ENCODE measurements at regions not wholly inside any gene's neighbourhood (a gene's known extent, or its start where the extent isn't known, plus 50 kb on each side); places are given as distances from the start of the nearest gene placed in this dataset.

DNA sequence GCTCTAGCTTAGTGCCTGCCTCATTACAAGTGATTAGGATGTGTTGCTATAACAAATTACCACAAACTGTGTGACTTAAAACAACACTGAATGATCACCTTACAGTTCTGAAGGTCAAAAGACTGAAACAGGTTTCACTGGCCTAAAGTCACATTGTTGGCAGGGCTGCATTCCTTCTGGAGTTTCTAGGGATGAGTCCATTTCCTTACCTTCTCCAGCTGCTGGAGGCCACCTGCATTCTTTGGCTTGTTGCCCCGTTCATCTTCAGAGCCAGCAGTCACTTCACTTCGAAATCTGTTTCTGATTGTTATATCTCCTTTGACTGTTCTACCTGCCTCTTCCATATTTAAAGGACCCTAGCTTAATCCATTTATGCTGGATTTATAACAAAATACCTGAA lies 69.4 kb upstream of the MTPN start:
- Histone ChIP-seq H3K4me3 (no peak overlapping the region), H3K36me3 (no peaks in the 10 kb centered on the region), H3K27ac (no peak overlapping the region), H3K27me3 (ENCODE audit: low read depth) (no peaks in the 10 kb centered on the region), H3K9me3 (no peaks in the 10 kb centered on the region), H3K4me1 (no peaks in the 10 kb centered on the region)
- intact Hi-C loops (cut with DNase I) = no loop called here
- no peak for DNase-seq
- ATAC-seq = no peak
- TF ChIP-seq, protein P1, sequence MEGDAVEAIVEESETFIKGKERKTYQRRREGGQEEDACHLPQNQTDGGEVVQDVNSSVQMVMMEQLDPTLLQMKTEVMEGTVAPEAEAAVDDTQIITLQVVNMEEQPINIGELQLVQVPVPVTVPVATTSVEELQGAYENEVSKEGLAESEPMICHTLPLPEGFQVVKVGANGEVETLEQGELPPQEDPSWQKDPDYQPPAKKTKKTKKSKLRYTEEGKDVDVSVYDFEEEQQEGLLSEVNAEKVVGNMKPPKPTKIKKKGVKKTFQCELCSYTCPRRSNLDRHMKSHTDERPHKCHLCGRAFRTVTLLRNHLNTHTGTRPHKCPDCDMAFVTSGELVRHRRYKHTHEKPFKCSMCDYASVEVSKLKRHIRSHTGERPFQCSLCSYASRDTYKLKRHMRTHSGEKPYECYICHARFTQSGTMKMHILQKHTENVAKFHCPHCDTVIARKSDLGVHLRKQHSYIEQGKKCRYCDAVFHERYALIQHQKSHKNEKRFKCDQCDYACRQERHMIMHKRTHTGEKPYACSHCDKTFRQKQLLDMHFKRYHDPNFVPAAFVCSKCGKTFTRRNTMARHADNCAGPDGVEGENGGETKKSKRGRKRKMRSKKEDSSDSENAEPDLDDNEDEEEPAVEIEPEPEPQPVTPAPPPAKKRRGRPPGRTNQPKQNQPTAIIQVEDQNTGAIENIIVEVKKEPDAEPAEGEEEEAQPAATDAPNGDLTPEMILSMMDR (IDR thresholded peaks at IDR 0.05) = no peak

DNA sequence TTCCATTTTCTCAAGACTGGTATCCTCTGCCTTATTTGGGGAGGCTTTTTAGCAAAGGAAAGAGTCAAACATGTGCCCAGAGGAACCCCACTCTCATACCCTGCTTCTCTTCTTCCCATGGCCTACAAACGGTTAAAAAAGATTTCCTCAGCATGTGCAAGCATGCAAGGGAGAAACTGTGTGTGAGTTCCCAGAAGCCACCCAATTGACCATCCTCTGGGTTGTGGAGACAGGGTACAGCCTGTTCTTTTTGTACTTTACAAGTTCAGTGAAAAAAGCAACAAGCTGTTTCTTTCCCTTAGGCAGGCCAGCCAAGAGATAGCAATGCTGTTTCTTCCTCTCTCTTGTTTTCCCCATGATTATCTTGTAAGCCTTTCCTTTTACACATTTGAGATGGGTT lies 68.8 kb upstream of the MTPN start:
- intact Hi-C loops (cut with DNase I) = no loop called here
- Histone ChIP-seq H3K27me3 (ENCODE audit: low read depth) (no peaks in the 10 kb centered on the region), H3K4me1 (no peaks in the 10 kb centered on the region), H3K4me3 (no peak overlapping the region), H3K9me3 (no peaks in the 10 kb centered on the region), H3K27ac (no peak overlapping the region), H3K36me3 (no peaks in the 10 kb centered on the region)
- DNase-seq (no peak), ATAC-seq (no peak)
- TF ChIP-seq, protein P1 (IDR thresholded peaks at IDR 0.05) = no peak

DNA sequence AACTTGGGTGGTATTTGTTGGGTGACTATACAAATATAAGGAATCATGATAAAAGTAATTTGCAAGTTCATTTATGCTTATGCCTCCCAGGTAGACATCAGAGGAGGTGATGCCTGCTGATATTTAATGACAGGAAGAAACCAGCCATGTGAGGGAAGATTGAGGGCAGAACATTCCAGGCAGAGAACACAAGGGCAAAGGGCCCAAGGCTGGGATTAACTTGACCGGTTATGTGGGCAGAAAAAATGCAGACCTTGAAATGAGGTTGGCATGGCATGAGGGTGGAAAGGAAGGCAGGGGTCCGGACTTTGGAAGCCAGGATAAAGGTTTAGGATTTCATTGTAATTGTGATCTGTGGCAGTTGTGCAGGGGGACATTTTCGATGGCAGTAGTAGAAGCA lies 68.0 kb upstream of the MTPN start:
- Histone ChIP-seq H3K27ac (no peak overlapping the region), H3K4me3 (no peak overlapping the region), H3K27me3 (ENCODE audit: low read depth) (no peaks in the 10 kb centered on the region), H3K4me1 (no peaks in the 10 kb centered on the region), H3K9me3 (no peaks in the 10 kb centered on the region), H3K36me3 (no peaks in the 10 kb centered on the region)
- TF ChIP-seq, protein P1 (IDR thresholded peaks at IDR 0.05) = no peak
- DNase-seq = no peak
- intact Hi-C loops (cut with DNase I) = no loop called here
- no peak for ATAC-seq

DNA sequence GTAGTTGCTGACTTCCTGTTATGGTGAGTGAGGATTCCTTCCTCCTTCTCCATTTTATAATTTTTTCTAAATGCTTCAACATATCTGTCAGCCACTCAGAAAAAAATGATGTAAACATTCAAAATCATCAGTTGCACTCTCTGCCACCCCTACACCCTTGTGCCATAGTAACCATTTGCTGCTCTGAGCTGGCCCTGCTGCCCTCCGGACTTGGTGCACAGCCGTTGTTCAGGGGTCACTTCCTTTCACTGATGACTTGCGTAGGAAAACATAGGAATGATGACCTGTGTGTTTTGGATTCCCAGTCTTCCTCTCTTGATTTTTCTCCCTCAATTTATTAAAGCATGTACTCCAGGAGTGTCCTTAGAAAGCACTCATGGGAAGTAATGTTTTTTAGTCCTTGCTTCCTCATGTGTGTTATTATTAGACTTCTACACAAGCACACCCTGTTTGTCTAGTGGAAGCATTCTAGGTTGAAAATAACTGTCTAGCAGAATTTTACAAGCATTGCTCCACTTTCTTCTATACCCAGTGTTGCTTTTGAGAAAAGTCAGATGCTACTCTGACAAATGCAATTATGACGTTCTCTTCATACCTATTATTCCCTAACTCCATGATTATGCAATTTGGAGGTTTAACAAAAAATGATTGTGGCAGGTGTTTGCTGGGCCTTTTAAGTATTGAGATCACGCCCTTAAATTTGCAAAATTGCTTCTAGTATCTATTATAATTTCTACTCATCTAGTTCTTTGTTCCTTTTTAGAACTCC lies 62.6 kb upstream of the MTPN start:
- Histone ChIP-seq H3K4me3 (no peak overlapping the region), H3K27ac (no peak overlapping the region), H3K27me3 (ENCODE audit: low read depth) (no peaks in the 10 kb centered on the region), H3K4me1 (no peaks in the 10 kb centered on the region), H3K9me3 (no peaks in the 10 kb centered on the region), H3K36me3 (no peaks in the 10 kb centered on the region)
- ATAC-seq = no peak
- no peak for DNase-seq
- TF ChIP-seq, protein P1 (IDR thresholded peaks at IDR 0.05) = no peak
- intact Hi-C loops (cut with DNase I) = no loop called here

DNA sequence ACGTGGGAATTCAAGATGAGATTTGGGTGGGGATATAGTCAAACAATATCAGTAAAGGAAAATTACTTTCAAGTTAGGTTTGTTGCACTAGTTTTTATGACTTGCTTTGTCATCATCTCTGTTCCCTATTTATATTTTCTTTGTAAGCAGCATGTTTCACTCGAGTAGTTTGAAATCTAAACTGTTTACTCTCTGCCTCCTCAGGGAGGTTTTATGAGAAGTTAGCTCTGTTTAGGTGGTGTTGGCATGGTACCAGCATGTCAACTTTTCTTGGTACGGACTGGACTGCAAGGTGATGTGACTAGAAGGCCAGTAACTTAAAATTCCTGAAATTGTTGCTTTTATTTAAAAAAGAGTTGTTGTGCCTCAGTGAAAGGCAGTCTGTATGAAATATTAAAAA lies 59.2 kb upstream of the MTPN start:
- Histone ChIP-seq H3K27me3 (ENCODE audit: low read depth) (no peaks in the 10 kb centered on the region), H3K27ac (no peak overlapping the region), H3K36me3 (no peaks in the 10 kb centered on the region), H3K4me3 (no peak overlapping the region), H3K4me1 (no peaks in the 10 kb centered on the region), H3K9me3 (no peaks in the 10 kb centered on the region)
- DNase-seq (no peak), ATAC-seq (no peak)
- TF ChIP-seq, protein P1 (IDR thresholded peaks at IDR 0.05) = no peak
- intact Hi-C loops (cut with DNase I) = no loop called here
